Right ventricle myocardium superior (tissue), 1 donor: ENCODE measurements at regions not wholly inside any gene's neighbourhood (a gene's known extent, or its start where the extent isn't known, plus 50 kb on each side); places are given as distances from the start of the nearest gene placed in this dataset.
"Not testable (repeated sequence)": the region's sequence is repeated elsewhere in the genome, so short reads cannot be mapped to it uniquely, and the experiment has no call there.

Experiments used
- ATAC-seq: fragments of 200-7000 bp; cut with Tn5 transposase; one replicate; pipeline ENCODE4 v1.9.1; 2020; ENCODE audit warnings: mild to moderate bottlenecking; ENCODE audit not compliant: poor library complexity
- DNase-seq: peaks from one replicate; pipeline ENCODE4 v3.0.0-alpha.2; 2020
- intact Hi-C: fragments of 100-400 bp; cut with DNase I; formaldehyde crosslinking; loops from one replicate; pipeline ENCODE4 v1.11.2; 2022
- donor health status: DM: no; HTN: yes; CAD: no; lungs with severe emphysema.

DNA sequence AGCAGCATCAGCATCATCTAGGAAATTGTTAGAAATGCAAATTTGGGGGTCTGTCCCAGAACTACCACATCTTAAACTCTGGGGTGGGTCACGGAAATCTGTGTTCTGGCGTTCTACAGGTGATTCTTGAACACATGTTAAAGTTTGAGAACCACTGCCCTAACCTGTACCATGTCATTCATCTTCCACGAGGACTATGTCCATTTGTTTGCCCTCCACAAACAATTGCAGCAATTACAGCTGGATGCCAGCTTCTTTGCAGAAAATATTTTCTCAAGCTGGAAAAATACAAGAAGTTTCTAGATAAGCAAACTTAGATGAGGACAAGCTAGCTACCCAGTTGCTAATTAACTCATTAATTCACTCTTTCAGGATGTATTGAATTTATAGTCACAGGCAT lies 54.1 kb downstream of the MAFB start:
- no peak for DNase-seq
- intact Hi-C loops = no loop called here
- ATAC-seq = no peak

GRCh38 chr20:40633123-40633850 lies 55.7 kb downstream of the MAFB start:
- intact Hi-C loops = no loop called here
- DNase-seq = no peak
- no peak for ATAC-seq

DNA sequence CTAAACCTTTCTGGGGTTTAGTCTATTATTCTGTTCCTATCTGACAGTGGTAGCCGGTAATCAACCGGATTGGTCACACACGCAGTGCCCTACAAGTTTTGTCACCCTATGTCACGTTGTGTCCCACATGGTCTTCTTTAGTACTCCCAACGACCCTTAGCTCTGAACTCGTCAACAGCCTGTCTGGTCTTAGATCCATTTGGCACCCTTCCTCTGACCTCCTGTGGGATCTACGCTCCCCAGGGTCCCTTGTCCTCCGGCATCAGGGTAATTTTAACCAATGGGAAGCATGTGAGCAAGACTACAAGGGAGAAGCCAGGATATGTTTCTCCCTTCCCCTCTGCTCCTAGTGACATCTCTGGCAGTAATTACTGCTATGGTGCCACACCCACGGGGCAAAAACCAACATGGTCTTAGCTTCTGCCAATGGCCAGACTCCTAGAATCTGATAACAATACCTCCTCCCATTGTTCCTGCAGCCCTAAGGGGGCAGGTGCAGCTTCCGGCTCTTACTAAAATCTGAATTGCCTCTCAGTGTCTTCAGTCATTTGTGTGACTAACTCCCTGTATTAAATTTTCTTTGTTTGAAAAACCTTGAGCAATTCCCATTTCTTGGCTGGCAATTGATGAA lies 56.6 kb downstream of the MAFB start:
- no peak for ATAC-seq
- intact Hi-C loops = no loop called here

GRCh38 chr20:40631119-40631631 lies 57.9 kb downstream of the MAFB start:
- ATAC-seq (no peak), DNase-seq (no peak)
- intact Hi-C loops = no loop called here

More for the DNA sequence above, 56.6 kb downstream of the MAFB start:
- DNase-seq = no peak

DNA sequence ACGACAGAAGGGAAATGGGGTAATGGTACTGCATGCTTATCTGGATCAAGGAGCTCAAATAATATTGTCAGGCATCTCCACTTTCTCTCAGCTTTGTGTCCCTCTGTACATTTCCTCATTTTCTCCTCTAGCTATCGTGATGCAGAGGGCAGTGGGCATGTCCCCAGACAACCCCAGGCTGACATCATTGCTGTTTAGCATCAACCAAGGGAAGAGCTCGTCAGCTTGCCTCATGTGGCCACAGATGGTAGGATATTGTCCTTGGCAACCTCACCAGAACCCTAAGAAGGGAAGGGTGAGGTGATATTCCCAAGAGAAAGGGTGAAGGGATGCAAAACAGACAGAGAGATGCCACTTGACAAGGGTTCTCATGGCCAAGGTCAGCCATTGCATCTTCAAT lies 58.3 kb downstream of the MAFB start:
- no peak for ATAC-seq
- DNase-seq = no peak
- intact Hi-C loops = no loop called here

- no peak for ATAC-seq
- no peak for DNase-seq
- intact Hi-C loops = no loop called here
Measured at GRCh38 chr20:40630099-40630498, 58.9 kb downstream of the MAFB start.

- DNase-seq (no peak), ATAC-seq (no peak)
- intact Hi-C loops = no loop called here
Measured at GRCh38 chr20:40628877-40629276, 60.2 kb downstream of the MAFB start.

DNA sequence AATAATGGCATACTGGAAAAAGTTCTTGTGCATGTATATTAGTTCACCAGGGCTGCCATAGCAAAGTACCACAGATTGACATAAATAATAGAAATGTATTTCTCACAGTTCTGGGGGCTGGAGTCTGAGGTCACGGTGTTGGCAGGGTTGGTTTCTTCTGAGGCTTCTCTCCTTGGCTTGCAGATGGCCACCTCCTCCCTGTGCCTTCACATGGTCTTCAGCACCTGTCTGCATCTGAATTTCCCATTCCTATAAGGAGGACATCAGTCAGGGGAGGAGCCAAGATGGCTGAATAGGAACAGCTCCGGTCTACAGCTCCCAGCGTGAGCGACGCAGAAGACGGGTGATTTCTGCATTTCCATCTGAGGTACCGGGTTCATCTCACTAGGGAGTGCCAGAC lies 70.0 kb downstream of the MAFB start:
- intact Hi-C loops = not testable (repeated sequence)

DNA sequence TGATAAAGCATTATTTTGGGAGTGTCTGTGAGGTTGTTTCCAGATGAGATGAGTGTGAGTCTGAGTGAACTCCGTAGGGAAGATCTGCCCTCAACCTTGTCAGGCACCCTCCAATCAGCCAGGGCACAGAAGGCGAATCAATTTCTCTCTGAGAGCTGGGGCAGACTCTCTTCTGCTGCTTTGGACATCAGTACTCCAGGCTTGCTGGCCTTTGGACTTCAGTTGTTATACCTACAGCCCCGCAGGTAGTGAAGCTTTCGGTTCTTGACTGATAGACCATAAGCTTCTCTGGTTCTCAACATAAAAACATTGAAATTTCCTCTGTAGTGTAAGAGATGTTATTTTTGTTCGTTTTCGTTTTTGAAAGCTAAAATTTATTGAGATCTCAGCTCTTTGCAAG lies 71.4 kb downstream of the MAFB start:
- DNase-seq (no peak), ATAC-seq (no peak)
- intact Hi-C loops = no loop called here

More for the DNA sequence above, 70.0 kb downstream of the MAFB start:
- not testable (repeated sequence) for DNase-seq, ATAC-seq

DNA sequence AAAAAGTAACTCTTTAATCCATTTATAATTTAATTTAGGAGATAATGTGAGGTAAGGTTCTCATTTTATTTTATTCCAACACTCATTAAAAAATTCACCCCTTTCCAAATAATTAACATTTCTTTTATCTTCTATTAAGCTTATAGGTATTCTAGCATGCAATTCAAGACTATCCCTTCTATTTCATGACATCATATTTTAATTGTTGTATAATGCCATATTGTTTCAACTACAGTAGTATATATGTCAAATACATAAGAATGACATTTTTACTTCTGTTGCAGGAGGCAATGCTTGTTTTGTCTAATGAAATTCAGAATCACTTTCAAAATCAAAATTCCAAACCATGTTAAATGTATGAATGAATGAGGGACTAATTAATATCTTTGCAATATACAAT lies 76.2 kb downstream of the MAFB start:
- intact Hi-C loops = no loop called here
- ATAC-seq (no peak), DNase-seq (no peak)

- intact Hi-C loops = no loop called here
- DNase-seq = no peak
- ATAC-seq = no peak
Measured at GRCh38 chr20:40612247-40612646, 76.8 kb downstream of the MAFB start.

- ATAC-seq = no peak
- intact Hi-C loops = no loop called here
- no peak for DNase-seq
Measured at GRCh38 chr20:40610730-40611129, 78.3 kb downstream of the MAFB start.

DNA sequence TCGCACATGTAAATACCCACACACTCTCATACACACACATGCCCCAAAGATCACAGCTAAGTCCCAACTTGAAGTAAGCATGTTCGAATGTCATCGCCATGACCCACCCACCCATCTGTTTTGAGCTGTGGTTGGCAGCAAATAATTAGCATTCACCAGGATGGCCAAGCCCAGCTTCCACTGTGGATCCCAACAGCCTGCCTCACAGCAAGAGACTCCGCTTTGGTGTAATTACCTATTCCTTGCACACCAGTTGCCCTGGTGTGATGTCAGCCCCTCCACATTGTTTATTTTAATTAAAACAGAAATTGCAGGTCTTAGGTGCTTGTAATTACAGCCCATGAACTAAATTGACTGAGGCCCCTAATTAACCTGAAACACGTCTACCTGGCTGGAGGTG lies 81.1 kb downstream of the MAFB start:
- no peak for ATAC-seq
- intact Hi-C loops = no loop called here
- DNase-seq = no peak

- intact Hi-C loops = no loop called here
- ATAC-seq (no peak), DNase-seq (no peak)
Measured at GRCh38 chr20:40606660-40607059, 82.4 kb downstream of the MAFB start.

- intact Hi-C loops = no loop called here
- ATAC-seq = no peak
- DNase-seq = no peak
Measured at GRCh38 chr20:40606237-40606636, 82.8 kb downstream of the MAFB start.

DNA sequence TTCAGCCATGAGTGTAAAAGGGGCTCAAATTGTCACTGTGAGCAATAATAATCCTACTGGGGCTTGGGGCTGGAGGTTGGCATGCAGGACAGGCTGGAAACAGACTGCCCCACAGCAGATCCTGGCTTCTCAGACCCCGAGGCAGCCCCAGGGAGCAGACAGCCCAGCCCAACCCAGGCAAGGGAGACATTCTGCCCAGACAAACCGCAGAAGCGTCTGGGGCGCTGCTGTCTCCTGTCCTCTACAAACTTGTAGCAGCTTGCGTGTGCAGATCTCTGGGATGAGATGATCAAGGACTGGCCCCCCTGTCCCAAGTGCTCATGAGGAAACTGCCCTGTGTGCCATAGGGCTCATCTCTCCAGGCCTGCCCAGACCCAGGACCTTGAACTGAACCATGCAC lies 84.6 kb downstream of the MAFB start:
- intact Hi-C loops = no loop called here
- ATAC-seq (no peak), DNase-seq (no peak)

DNA sequence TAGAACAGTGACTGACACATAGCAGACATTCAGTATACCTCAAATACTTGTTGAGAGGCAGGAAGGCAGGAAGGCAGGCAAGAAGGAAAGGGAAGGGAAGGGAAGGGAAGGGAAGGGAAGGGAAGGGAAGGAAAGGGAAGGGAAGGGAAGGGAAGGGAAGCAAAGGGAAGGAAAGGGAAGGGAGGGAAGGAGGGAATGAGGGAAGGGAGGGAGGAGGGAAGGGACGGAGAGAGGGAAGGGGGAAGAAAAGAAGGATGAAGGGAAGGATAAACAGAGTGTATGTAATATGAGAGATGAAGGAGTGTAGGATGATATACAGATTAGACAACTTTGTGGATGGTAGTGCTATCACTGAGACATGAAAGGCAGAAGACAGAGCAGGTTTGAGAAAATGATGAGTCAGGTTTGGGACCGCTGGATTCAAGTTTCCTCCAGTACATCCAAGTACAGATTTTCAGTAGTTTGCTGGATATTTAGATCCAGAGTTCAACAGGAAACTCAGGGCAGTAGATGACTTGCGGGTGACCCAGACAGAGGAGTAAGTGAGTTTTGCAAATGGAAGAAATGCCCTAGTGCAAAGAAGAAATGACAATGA lies 85.9 kb downstream of the MAFB start:
- ATAC-seq = no peak
- intact Hi-C loops = no loop called here
- DNase-seq = no peak

DNA sequence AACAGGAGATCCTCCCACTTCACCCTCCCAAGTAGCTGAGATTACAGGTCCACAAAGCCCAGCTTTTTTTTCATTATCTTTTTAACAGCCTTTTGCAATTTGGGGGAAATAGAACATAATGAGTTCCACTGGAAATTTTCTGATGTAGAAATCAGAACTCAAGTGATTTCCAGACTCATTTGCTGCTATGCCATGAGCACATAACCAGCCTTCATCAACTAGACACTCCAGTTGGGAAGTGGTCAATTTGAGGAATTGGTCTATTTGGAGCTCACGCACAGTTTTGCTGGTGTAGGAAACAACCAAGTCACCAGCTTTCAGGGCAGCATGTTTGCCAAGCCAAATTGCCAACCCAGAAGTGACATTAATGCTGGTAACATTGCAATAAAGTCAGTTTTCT lies 86.7 kb downstream of the MAFB start:
- DNase-seq = no peak
- no peak for ATAC-seq
- intact Hi-C loops = no loop called here

GRCh38 chr20:40600441-40601219 lies 88.4 kb downstream of the MAFB start:
- DNase-seq (no peak), ATAC-seq (no peak)
- intact Hi-C loops = no loop called here
